SU-DHL-6 (cell line): ENCODE measurements at regions not wholly inside any gene's neighbourhood (a gene's known extent, or its start where the extent isn't known, plus 50 kb on each side); places are given as distances from the start of the nearest gene placed in this dataset.

Source experiments
- CTCF ChIP-seq: fragments of 200-600 bp; sonication (generic); IDR thresholded peaks from one replicate; pipeline ENCODE4 v1.5.1; 2017; ENCODE audit warnings: antibody characterized with exemption, mild to moderate bottlenecking, low read length, moderate library complexity; ENCODE audit not compliant: insufficient read depth, poor library complexity, severe bottlenecking
- EZH2phosphoT487 ChIP-seq: fragments of 200-600 bp; sonication (generic), shearing (Covaris generic); conservative IDR thresholded peaks from 2 replicates; pipeline ENCODE4 v1.6.1; 2018; ENCODE audit warnings: mild to moderate bottlenecking, antibody characterized with exemption, low read length, moderate library complexity, mixed read lengths

GRCh38 chr4:127335073-127335620 lies 297.6 kb upstream of the INTU start:
- TF ChIP-seq CTCF (no peak), EZH2phosphoT487 (no peak)
